Spleen (tissue), 7 donors: ENCODE measurements at regions not wholly inside any gene's neighbourhood (a gene's known extent, or its start where the extent isn't known, plus 50 kb on each side); places are given as distances from the start of the nearest gene placed in this dataset.

Experiments used
- POLR2A ChIP-seq, 3 donors: fragments of 450-650 bp; IDR thresholded peaks; one replicate each; pipeline ENCODE4 v1.5.1; 2017; ENCODE audit warnings: antibody characterized with exemption in 3 of 3, mild to moderate bottlenecking in 1 of 3
- POLR2AphosphoS5 ChIP-seq, 3 donors: sonication (generic); formaldehyde crosslinking; IDR thresholded peaks; one replicate each; pipeline ENCODE4 v1.5.1; 2017; ENCODE audit warnings: antibody characterized with exemption in 3 of 3
- TF ChIP-seq, protein P1 (sequence below), 11 experiments: fragments of 200-600 bp in 7 of 11; fragments of 450-650 bp in 4 of 11; sonication (generic) in 4 of 11; IDR thresholded peaks in 8 of 11; conservative IDR thresholded peaks in 3 of 11; 1 replicate in 7 of 11; 2 replicates in 4 of 11; pipeline versions ENCODE4 v1.4.0 to v1.8.0; 2016 to 2021; ENCODE audit warnings: antibody characterized with exemption in 11 of 11, inconsistent platforms in 4 of 11, mild to moderate bottlenecking in 1 of 11
- donor health status: DM: no; HTN: no; CAD: no; lungs with moderate emphysema.
- donor health status: DM: no; HTN: no; CAD: no.
- donor health status: DM: no; HTN: no; CAD: no.

DNA sequence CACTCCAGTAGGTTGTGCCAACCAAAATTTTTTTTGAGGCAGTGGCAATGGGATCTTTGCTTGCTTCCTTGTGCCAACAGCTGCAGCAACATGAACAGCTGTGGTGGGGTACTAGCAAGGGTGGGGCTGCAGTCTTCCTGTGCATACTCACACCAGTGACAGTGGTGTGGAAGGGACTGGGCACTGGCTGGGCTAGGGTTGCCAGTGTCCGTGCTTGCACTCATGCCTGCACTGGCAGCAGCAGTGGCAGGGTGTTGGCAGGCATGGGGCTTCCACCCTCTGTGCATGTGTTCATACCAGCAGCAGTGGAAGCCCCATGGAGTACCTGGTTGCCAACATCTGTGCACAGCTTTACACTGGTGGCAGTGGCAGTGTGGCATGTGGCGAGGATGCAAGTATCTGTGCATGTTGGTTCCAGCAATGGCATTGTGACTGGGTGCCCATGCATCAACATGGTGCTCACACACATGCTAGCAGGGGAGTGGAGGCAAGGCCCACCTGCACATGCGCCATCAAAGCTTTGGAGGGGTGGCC, 1312.6 kb downstream of the PCDH18 start:
- TF ChIP-seq POLR2AphosphoS5 (IDR thresholded peaks at IDR 0.05) (no peak), POLR2A (IDR thresholded peaks at IDR 0.05) (no peak)
- TF ChIP-seq, protein P1, sequence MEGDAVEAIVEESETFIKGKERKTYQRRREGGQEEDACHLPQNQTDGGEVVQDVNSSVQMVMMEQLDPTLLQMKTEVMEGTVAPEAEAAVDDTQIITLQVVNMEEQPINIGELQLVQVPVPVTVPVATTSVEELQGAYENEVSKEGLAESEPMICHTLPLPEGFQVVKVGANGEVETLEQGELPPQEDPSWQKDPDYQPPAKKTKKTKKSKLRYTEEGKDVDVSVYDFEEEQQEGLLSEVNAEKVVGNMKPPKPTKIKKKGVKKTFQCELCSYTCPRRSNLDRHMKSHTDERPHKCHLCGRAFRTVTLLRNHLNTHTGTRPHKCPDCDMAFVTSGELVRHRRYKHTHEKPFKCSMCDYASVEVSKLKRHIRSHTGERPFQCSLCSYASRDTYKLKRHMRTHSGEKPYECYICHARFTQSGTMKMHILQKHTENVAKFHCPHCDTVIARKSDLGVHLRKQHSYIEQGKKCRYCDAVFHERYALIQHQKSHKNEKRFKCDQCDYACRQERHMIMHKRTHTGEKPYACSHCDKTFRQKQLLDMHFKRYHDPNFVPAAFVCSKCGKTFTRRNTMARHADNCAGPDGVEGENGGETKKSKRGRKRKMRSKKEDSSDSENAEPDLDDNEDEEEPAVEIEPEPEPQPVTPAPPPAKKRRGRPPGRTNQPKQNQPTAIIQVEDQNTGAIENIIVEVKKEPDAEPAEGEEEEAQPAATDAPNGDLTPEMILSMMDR (IDR thresholded peaks at IDR 0.05 in 8 of 11, conservative IDR thresholded peaks at IDR 0.05 in 3 of 11): no peak
